HEK293T (cell line): ENCODE measurements at regions not wholly inside any gene's neighbourhood (a gene's known extent, or its start where the extent isn't known, plus 50 kb on each side); places are given as distances from the start of the nearest gene placed in this dataset.
A peak's percentile ranks its signal among the peaks of the same experiment; 100 is the strongest.

Experiments used
- CTCF ChIA-PET: fragments of 350-600 bp; formaldehyde crosslinking; extraction: SDS; loops from one replicate; lab custom pipeline; 2021; ENCODE audit warnings: antibody characterized with exemption, inconsistent platforms; lab: Yijun Ruan, JAX
- POLR2A ChIA-PET: fragments of 350-600 bp; formaldehyde crosslinking; extraction: SDS; loops from one replicate; lab custom pipeline; 2020; ENCODE audit warnings: antibody characterized with exemption, inconsistent platforms; lab: Yijun Ruan, JAX
- DNase-seq: peaks from one replicate; pipeline ENCODE4 v3.0.0; 2012; ENCODE audit warnings: mixed read lengths; ENCODE audit errors: extremely low spot score
- ARNT ChIP-seq: fragments of 450-650 bp; IDR thresholded peaks from 2 replicates; pipeline ENCODE4 v1.6.1; 2017; ENCODE audit warnings: mild to moderate bottlenecking
- BHLHE40 ChIP-seq: fragments of 450-650 bp; IDR thresholded peaks from 2 replicates; pipeline ENCODE4 v1.6.1; 2016; ENCODE audit warnings: mild to moderate bottlenecking, moderate library complexity, borderline replicate concordance
- CTBP1 ChIP-seq: fragments of 450-650 bp; IDR thresholded peaks from 2 replicates; pipeline ENCODE4 v1.6.1; 2016; ENCODE audit warnings: borderline replicate concordance
- ELF4 ChIP-seq: fragments of 450-650 bp; IDR thresholded peaks from 2 replicates; pipeline ENCODE4 v1.6.1; 2017; ENCODE audit warnings: antibody characterized with exemption
- FOXA1 ChIP-seq: fragments of 450-650 bp; IDR thresholded peaks from 2 replicates; pipeline ENCODE4 v1.6.1; 2016; ENCODE audit warnings: mild to moderate bottlenecking
- FOXK2 ChIP-seq: fragments of 450-650 bp; IDR thresholded peaks from 2 replicates; pipeline ENCODE4 v1.6.1; 2016; ENCODE audit warnings: mild to moderate bottlenecking
- FOXM1 ChIP-seq: fragments of 450-650 bp; IDR thresholded peaks from 2 replicates; pipeline ENCODE4 v1.6.1; 2017; ENCODE audit warnings: mild to moderate bottlenecking, borderline replicate concordance
- HDGF ChIP-seq: fragments of 450-650 bp; IDR thresholded peaks from 2 replicates; pipeline ENCODE4 v1.6.1; 2017; ENCODE audit warnings: antibody characterized with exemption, borderline replicate concordance
- L3MBTL2 ChIP-seq: fragments of 450-650 bp; conservative IDR thresholded peaks from 2 replicates; pipeline ENCODE4 v1.6.1; 2016; ENCODE audit warnings: mild to moderate bottlenecking
- LEF1 ChIP-seq: fragments of 450-650 bp; IDR thresholded peaks from 2 replicates; pipeline ENCODE4 v1.6.1; 2017; ENCODE audit warnings: mild to moderate bottlenecking, borderline replicate concordance
- NFRKB ChIP-seq: fragments of 450-650 bp; IDR thresholded peaks from 2 replicates; pipeline ENCODE4 v1.6.1; 2016; ENCODE audit warnings: mild to moderate bottlenecking, moderate library complexity
- PKNOX1 ChIP-seq: fragments of 450-650 bp; IDR thresholded peaks from 2 replicates; pipeline ENCODE4 v1.6.1; 2016
- SP1 ChIP-seq: fragments of 450-650 bp; IDR thresholded peaks from 2 replicates; pipeline ENCODE4 v1.6.1; 2017
- SUZ12 ChIP-seq: fragments of 450-650 bp; IDR thresholded peaks from 2 replicates; pipeline ENCODE4 v1.6.1; 2016; ENCODE audit warnings: mild to moderate bottlenecking
- TARDBP ChIP-seq: fragments of 450-650 bp; IDR thresholded peaks from 2 replicates; pipeline ENCODE4 v1.6.1; 2016
- ZNF384 ChIP-seq: fragments of 450-650 bp; IDR thresholded peaks from 2 replicates; pipeline ENCODE4 v1.6.1; 2016

- DNase-seq: peak; percentile 71
- POLR2A ChIA-PET: no interaction called here
- TF ChIP-seq BHLHE40 (no peak), ARNT (no peak), CTBP1 (no peak), FOXA1 (no peak), LEF1 (no peak), HDGF (no peak), FOXK2 (no peak), ZNF384 (no peak), L3MBTL2 (no peak), SP1 (no peak), FOXM1 (no peak), SUZ12 (no peak), NFRKB (no peak)
- CTCF ChIA-PET: interaction anchor here (0.6 to 2.2 kb wide), 5 partner anchors 37 to 221 kb away, joined by 3 to 13 read pairs (median 3); no protein-coding TSS in a partner anchor
Observed at GRCh38 chr11:10623797-10624761, 55.6 kb upstream of the LYVE1 start.

GRCh38 chr11:10622957-10623791 lies 54.7 kb upstream of the LYVE1 start:
- DNase-seq: no peak
- POLR2A ChIA-PET: no interaction called here
- no peak for TF ChIP-seq SP1
- no peak for TF ChIP-seq CTBP1
- no peak for TF ChIP-seq L3MBTL2
- TF ChIP-seq FOXA1: no peak
- TF ChIP-seq BHLHE40: no peak
- TF ChIP-seq ARNT: no peak
- no peak for TF ChIP-seq ELF4
- TF ChIP-seq FOXK2: no peak
- no peak for TF ChIP-seq PKNOX1
- no peak for TF ChIP-seq HDGF
- TF ChIP-seq ZNF384: no peak
- no peak for TF ChIP-seq SUZ12
- no peak for TF ChIP-seq LEF1
- TF ChIP-seq FOXM1: no peak
- no peak for TF ChIP-seq TARDBP
- TF ChIP-seq NFRKB: no peak
- CTCF ChIA-PET: interaction anchor here (2.2 kb wide), 1 partner anchor 114 kb away, joined by 13 read pairs; no protein-coding TSS in a partner anchor

GRCh38 chr11:10622108-10622507 lies 53.6 kb upstream of the LYVE1 start:
- no peak for DNase-seq
- ChIA-PET CTCF (no interaction called here), POLR2A (no interaction called here)
- no peak for TF ChIP-seq SUZ12
- TF ChIP-seq SP1: no peak
- TF ChIP-seq FOXM1: no peak
- no peak for TF ChIP-seq L3MBTL2
- no peak for TF ChIP-seq ARNT
- TF ChIP-seq LEF1: no peak
- TF ChIP-seq FOXA1: no peak
- no peak for TF ChIP-seq ELF4
- no peak for TF ChIP-seq HDGF
- TF ChIP-seq NFRKB: no peak
- no peak for TF ChIP-seq TARDBP
- no peak for TF ChIP-seq CTBP1
- no peak for TF ChIP-seq ZNF384
- TF ChIP-seq BHLHE40: no peak
- TF ChIP-seq PKNOX1: no peak

GRCh38 chr11:10619131-10619680 lies 50.7 kb upstream of the LYVE1 start:
- TF ChIP-seq ZNF384: no peak
- no peak for TF ChIP-seq SUZ12
- TF ChIP-seq ARNT: no peak
- TF ChIP-seq CTBP1: no peak
- TF ChIP-seq TARDBP: no peak
- TF ChIP-seq NFRKB: no peak
- ChIA-PET CTCF (no interaction called here), POLR2A (no interaction called here)
- DNase-seq: no peak

GRCh38 chr11:10618490-10618889 lies 50.0 kb upstream of the LYVE1 start:
- POLR2A ChIA-PET: no interaction called here
- TF ChIP-seq ELF4 (no peak), LEF1 (no peak), CTBP1 (no peak), TARDBP (no peak), PKNOX1 (no peak), HDGF (no peak), NFRKB (no peak), ARNT (no peak), L3MBTL2 (no peak), BHLHE40 (no peak), FOXK2 (no peak), SP1 (no peak), ZNF384 (no peak), FOXM1 (no peak), FOXA1 (no peak), SUZ12 (no peak)
- CTCF ChIA-PET: interaction anchor here (1.4 kb wide), 1 partner anchor 212 kb away, joined by 4 read pairs; no protein-coding TSS in a partner anchor
- DNase-seq: no peak
